Caco-2 (cell line): ENCODE measurements at regions not wholly inside any gene's neighbourhood (a gene's known extent, or its start where the extent isn't known, plus 50 kb on each side); places are given as distances from the start of the nearest gene placed in this dataset.
A peak's percentile ranks its signal among the peaks of the same experiment; 100 is the strongest.

Source experiments
- BruUV-seq: library from RNA; stranded (reverse); fragments of 400-500 nt; replicated peaks from 2 replicates; lab custom pipeline; 2021; lab: Mats Ljungman, UMichigan
- CTCF ChIA-PET: fragments of 300-600 bp; sonication (Branson Sonifier 250); formaldehyde crosslinking; loops from one replicate; lab custom pipeline; 2022; ENCODE audit warnings: antibody characterized with exemption; lab: Charles Lee
- POLR2A ChIA-PET: fragments of 300-600 bp; sonication (Branson Sonifier 250); formaldehyde crosslinking; loops from one replicate; lab custom pipeline; 2022; ENCODE audit warnings: antibody characterized with exemption; lab: Charles Lee
- DNase-seq, 2 experiments: peaks; one replicate each; pipeline versions ENCODE4 v3.0.0 to v3.0.0-alpha.2; 2020 to 2022
- H3K27me3 ChIP-seq: replicated peaks from 2 replicates; pipeline ENCODE4 v1.6.0; 2011; ENCODE audit warnings: low read length; ENCODE audit not compliant: control insufficient read depth, insufficient read depth
- H3K36me3 ChIP-seq: 2 replicates; pipeline ENCODE4 v1.5.1; 2011; ENCODE audit warnings: low read length; ENCODE audit not compliant: control insufficient read depth, insufficient read depth
- H3K4me1 ChIP-seq: fragments of 250-450 bp; sonication (Bioruptor Pico); 2 replicates; pipeline ENCODE4 v1.5.1; 2020; ENCODE audit warnings: mild to moderate bottlenecking
- H3K4me3 ChIP-seq: 2 replicates; pipeline ENCODE4 v1.5.1; 2011; ENCODE audit warnings: low read depth, mild to moderate bottlenecking, control low read depth, low read length
- H3K9me3 ChIP-seq: fragments of 250-450 bp; sonication (Bioruptor Pico); 2 replicates; pipeline ENCODE4 v1.5.1; 2020; ENCODE audit warnings: mild to moderate bottlenecking, moderate library complexity
- H3K27ac Mint-ChIP-seq: one replicate; pipeline ENCODE4 v1.8.0; 2022; ENCODE audit warnings: mixed read lengths; ENCODE audit not compliant: unreplicated experiment
- H3K27me3 Mint-ChIP-seq: one replicate; pipeline ENCODE4 v1.8.0; 2022; ENCODE audit warnings: mixed read lengths; ENCODE audit not compliant: insufficient read depth, unreplicated experiment
- H3K36me3 Mint-ChIP-seq: one replicate; pipeline ENCODE4 v1.8.0; 2022; ENCODE audit warnings: mild to moderate bottlenecking, mixed read lengths; ENCODE audit not compliant: insufficient read depth, unreplicated experiment
- H3K4me1 Mint-ChIP-seq: one replicate; pipeline ENCODE4 v1.8.0; 2022; ENCODE audit warnings: low read depth, mixed read lengths; ENCODE audit not compliant: unreplicated experiment
- H3K4me3 Mint-ChIP-seq: one replicate; pipeline ENCODE4 v1.8.0; 2022; ENCODE audit warnings: mild to moderate bottlenecking, moderate library complexity, mixed read lengths; ENCODE audit not compliant: unreplicated experiment
- H3K9me3 Mint-ChIP-seq: one replicate; pipeline ENCODE4 v1.8.0; 2022; ENCODE audit warnings: mixed read lengths; ENCODE audit not compliant: unreplicated experiment
- intact Hi-C: fragments of 100-400 bp; cut with micrococcal nuclease; formaldehyde crosslinking; loops from one replicate; pipeline ENCODE4 v1.10.0; 2022; ENCODE audit not compliant: unreplicated experiment
- TF ChIP-seq, protein P1 (sequence below), 2 experiments: fragments of 200-600 bp in 1 of 2; IDR thresholded peaks; 1 replicate in 1 of 2; 2 replicates in 1 of 2; pipeline versions ENCODE4 v1.5.1 to v1.8.0; 2011 to 2022; ENCODE audit warnings: antibody characterized with exemption in 1 of 2, control low read depth in 1 of 2, inconsistent platforms in 1 of 2, low read depth in 1 of 2, low read length in 1 of 2, mild to moderate bottlenecking in 1 of 2, moderate library complexity in 1 of 2; ENCODE audit not compliant: insufficient read depth in 1 of 2, severe bottlenecking in 1 of 2, unreplicated experiment in 1 of 2

DNA sequence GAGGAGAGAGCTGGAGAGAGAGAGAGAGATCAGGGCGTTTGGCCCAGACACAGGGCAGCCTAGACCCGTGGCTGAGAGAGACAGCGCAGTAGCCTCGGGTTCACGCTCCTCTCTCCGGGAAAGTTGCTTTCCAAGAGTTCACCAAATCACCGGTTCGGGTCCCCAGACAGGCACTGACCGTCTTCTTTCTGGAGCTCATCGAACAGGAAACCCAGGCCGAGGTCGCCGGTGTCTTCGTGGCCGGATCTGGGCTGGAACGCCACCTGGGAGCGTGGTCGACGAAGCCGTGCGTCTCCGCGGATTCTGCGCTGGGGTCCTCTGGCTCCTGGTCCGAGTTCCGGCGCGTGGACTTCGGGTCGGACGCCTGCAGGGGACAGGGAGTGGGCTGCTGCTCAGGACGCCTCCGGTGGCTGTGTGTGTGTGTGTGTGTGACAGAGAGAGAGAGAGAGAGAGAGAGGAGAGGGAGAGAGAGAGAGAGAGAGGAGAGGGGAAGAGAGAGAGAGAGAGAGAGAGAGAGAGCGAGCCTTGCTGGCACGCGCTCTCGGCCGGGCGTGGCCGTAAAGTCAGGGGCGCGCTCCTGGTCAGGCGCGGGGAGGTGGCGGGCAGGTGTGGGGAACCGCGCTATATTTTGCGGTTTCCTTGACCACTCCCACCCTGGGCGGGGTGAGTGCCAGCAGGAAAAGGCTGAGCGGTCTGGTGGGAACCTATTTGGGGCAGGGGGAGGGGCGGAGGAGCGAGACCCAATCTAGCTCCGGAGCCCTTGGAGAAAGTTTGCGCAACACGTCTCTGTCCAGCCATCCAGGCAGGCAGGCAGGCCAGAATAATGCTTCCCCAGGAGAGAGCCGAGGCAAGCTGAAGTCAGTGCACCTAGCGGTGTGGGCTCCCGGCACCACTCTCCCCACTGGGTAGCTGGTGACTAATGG lies 62.1 kb downstream of the RHOXF2B start:
- ChIA-PET POLR2A (interaction anchor here (0.8 kb wide), 1 partner anchor 235 kb away, joined by 3 read pairs; no protein-coding TSS in a partner anchor), CTCF (interaction anchor here (0.6 kb wide), 1 partner anchor 278 kb away, joined by 3 read pairs; no protein-coding TSS in a partner anchor)
- Mint-ChIP-seq H3K4me1 (no peaks in the 10 kb centered on the region), H3K36me3 (peaks cover 8% of the 10 kb centered on the region), H3K27me3 (no peaks in the 10 kb centered on the region), H3K4me3 (peak overlapping the region; percentile 87), H3K9me3 (no peaks in the 10 kb centered on the region), H3K27ac (peak overlapping the region; percentile 18)
- H3K9me3 ChIP-seq: no peaks in the 10 kb centered on the region
- TF ChIP-seq, protein P1, sequence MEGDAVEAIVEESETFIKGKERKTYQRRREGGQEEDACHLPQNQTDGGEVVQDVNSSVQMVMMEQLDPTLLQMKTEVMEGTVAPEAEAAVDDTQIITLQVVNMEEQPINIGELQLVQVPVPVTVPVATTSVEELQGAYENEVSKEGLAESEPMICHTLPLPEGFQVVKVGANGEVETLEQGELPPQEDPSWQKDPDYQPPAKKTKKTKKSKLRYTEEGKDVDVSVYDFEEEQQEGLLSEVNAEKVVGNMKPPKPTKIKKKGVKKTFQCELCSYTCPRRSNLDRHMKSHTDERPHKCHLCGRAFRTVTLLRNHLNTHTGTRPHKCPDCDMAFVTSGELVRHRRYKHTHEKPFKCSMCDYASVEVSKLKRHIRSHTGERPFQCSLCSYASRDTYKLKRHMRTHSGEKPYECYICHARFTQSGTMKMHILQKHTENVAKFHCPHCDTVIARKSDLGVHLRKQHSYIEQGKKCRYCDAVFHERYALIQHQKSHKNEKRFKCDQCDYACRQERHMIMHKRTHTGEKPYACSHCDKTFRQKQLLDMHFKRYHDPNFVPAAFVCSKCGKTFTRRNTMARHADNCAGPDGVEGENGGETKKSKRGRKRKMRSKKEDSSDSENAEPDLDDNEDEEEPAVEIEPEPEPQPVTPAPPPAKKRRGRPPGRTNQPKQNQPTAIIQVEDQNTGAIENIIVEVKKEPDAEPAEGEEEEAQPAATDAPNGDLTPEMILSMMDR (IDR thresholded peaks at IDR 0.05; ENCODE audit: insufficient read depth in 1 of 2, low read depth in 1 of 2, low read length in 1 of 2, severe bottlenecking in 1 of 2, unreplicated experiment in 1 of 2): no peak
- H3K4me3 ChIP-seq: peak overlapping the region; percentile 44
- TSS peak; percentile 44 for BruUV-seq
- no peaks in the 10 kb centered on the region for H3K27me3 ChIP-seq
- H3K36me3 ChIP-seq: no peaks in the 10 kb centered on the region
- no peaks in the 10 kb centered on the region for H3K4me1 ChIP-seq
- intact Hi-C loops: no loop called here
- DNase-seq: peak; percentile 42 to 59

DNA sequence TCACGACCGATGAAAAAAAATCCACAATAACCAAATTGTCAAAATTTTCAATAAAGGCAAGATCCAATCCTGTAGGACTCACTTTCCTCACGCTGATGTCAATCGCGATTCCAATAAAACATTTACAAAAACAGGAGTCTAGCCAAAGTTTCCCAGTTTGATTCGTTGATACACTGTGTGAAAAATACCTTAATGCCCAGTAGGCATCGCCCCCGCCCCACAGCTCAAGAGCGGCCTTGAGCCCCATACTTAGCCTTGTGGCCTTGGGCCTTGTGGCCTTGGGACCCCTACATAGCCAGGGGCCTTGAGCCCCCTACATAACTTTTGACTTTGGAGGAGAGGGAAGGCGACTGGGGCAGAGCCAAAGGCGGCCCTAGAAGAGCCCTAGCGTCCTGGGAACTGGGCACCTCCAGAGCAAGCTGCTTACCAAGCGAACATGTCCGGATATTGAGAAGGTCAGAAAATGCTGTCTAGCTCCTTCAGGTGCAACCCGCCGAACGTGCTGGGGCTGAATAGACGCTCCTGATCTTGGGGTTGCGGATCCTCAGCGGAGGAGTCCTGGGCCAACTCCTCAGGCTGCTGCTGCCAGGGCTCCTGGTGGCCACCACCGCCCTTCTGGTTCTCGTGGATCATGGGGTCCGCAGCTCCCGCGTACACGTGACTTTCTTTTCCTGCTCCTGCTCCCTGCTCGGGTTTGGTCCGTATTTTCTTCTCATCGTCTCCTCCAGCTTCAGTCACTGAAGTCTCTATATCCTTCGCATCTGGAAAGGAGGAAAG lies 62.9 kb downstream of the RHOXF2B start:
- Histone ChIP-seq H3K36me3 (no peaks in the 10 kb centered on the region), H3K9me3 (no peaks in the 10 kb centered on the region), H3K27me3 (no peaks in the 10 kb centered on the region), H3K4me1 (no peaks in the 10 kb centered on the region), H3K4me3 (no peak overlapping the region)
- no peak overlapping the region for H3K27ac Mint-ChIP-seq
- BruUV-seq: no TSS peak
- intact Hi-C loops: no loop called here
- peaks cover 16% of the 10 kb centered on the region for H3K36me3 Mint-ChIP-seq
- H3K9me3 Mint-ChIP-seq: no peaks in the 10 kb centered on the region
- ChIA-PET CTCF (no interaction called here), POLR2A (no interaction called here)
- peak overlapping the region; percentile 87 for H3K4me3 Mint-ChIP-seq
- TF ChIP-seq, protein P1 (IDR thresholded peaks at IDR 0.05; ENCODE audit: insufficient read depth in 1 of 2, low read depth in 1 of 2, low read length in 1 of 2, severe bottlenecking in 1 of 2, unreplicated experiment in 1 of 2): no peak
- no peaks in the 10 kb centered on the region for H3K4me1 Mint-ChIP-seq
- no peaks in the 10 kb centered on the region for H3K27me3 Mint-ChIP-seq
- DNase-seq: no peak

DNA sequence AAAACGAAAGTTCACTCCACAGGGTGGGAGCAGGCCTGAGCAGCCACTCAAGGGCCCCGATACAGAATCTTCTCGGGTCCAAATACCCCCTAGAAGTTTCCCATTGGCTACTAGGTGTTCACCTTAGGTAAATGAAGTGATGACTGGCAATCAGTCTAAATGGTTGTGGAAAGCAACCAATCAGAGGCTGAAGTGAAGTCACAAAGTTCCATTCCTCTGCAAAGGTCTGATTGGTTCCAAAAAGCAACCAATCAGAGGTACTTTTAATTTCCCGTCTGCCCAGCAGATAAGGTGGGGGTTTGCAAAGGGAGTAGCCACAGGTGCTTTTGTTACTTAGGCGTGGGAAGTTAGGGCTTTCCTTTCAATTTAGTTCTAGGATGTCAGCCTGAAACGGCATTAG lies 58.2 kb upstream of the NKAP start:
- intact Hi-C loops: no loop called here
- H3K4me3 Mint-ChIP-seq: no peak overlapping the region
- H3K27me3 Mint-ChIP-seq: no peaks in the 10 kb centered on the region
- no peak overlapping the region for H3K4me3 ChIP-seq
- H3K27me3 ChIP-seq: no peaks in the 10 kb centered on the region
- ChIA-PET CTCF (no interaction called here), POLR2A (no interaction called here)
- H3K4me1 ChIP-seq: no peaks in the 10 kb centered on the region
- no TSS peak for BruUV-seq
- no peaks in the 10 kb centered on the region for H3K9me3 ChIP-seq
- H3K36me3 Mint-ChIP-seq: no peaks in the 10 kb centered on the region
- no peaks in the 10 kb centered on the region for H3K9me3 Mint-ChIP-seq
- H3K4me1 Mint-ChIP-seq: no peaks in the 10 kb centered on the region
- TF ChIP-seq, protein P1 (IDR thresholded peaks at IDR 0.05; ENCODE audit: insufficient read depth in 1 of 2, low read depth in 1 of 2, low read length in 1 of 2, severe bottlenecking in 1 of 2, unreplicated experiment in 1 of 2): no peak
- H3K36me3 ChIP-seq: no peaks in the 10 kb centered on the region
- no peak for DNase-seq
- H3K27ac Mint-ChIP-seq: no peak overlapping the region
